GM23338 (cell line): ENCODE measurements at regions not wholly inside any gene's neighbourhood (a gene's known extent, or its start where the extent isn't known, plus 50 kb on each side); places are given as distances from the start of the nearest gene placed in this dataset.

Source experiments
- ATAC-seq: fragments of 200-7000 bp; cut with Tn5 transposase; 3 replicates; pipeline ENCODE4 v1.9.1; 2020
- DNase-seq: peaks from one replicate; pipeline ENCODE4 v3.0.0-alpha.2; 2015; ENCODE audit warnings: low spot score
- H2AFZ ChIP-seq: fragments of 200-600 bp; sonication (generic); 2 replicates; pipeline ENCODE4 v1.8.0; 2016; ENCODE audit warnings: antibody characterized with exemption, mild to moderate bottlenecking, moderate library complexity
- H3F3A ChIP-seq: fragments of 200-600 bp; sonication (generic); replicated peaks from 2 replicates; pipeline ENCODE4 v1.8.0; 2017; ENCODE audit warnings: antibody characterized with exemption, mixed run types, low read depth
- H3K27ac ChIP-seq: fragments of 200-600 bp; sonication (generic); 2 replicates; pipeline ENCODE4 v1.6.1; 2016; ENCODE audit warnings: low read depth
- H3K27me3 ChIP-seq: fragments of 200-600 bp; sonication (generic); 2 replicates; pipeline ENCODE4 v1.8.0; 2016; ENCODE audit warnings: mild to moderate bottlenecking, mixed run types, moderate library complexity; ENCODE audit not compliant: insufficient read depth
- H3K36me3 ChIP-seq: fragments of 200-600 bp; sonication (generic); 2 replicates; pipeline ENCODE4 v1.8.0; 2016; ENCODE audit warnings: mild to moderate bottlenecking; ENCODE audit not compliant: insufficient read depth
- H3K4me1 ChIP-seq: fragments of 200-600 bp; sonication (generic); 2 replicates; pipeline ENCODE4 v1.8.0; 2016; ENCODE audit warnings: mild to moderate bottlenecking, moderate library complexity; ENCODE audit not compliant: insufficient read depth
- H3K4me2 ChIP-seq: fragments of 200-600 bp; sonication (generic); 2 replicates; pipeline ENCODE4 v1.7.1; 2017; ENCODE audit warnings: mixed run types
- H3K4me3 ChIP-seq: fragments of 200-600 bp; sonication (generic); 2 replicates; pipeline ENCODE4 v1.6.1; 2016; ENCODE audit warnings: mixed run types
- H3K79me2 ChIP-seq: fragments of 200-600 bp; sonication (generic); replicated peaks from 2 replicates; pipeline ENCODE4 v1.8.0; 2017; ENCODE audit warnings: mild to moderate bottlenecking; ENCODE audit not compliant: insufficient read depth
- H3K9me2 ChIP-seq: fragments of 200-600 bp; sonication (generic); 2 replicates; pipeline ENCODE4 v1.8.0; 2017; ENCODE audit not compliant: insufficient read depth
- H4K20me1 ChIP-seq: fragments of 200-600 bp; sonication (generic); replicated peaks from 2 replicates; pipeline ENCODE4 v1.8.0; 2017; ENCODE audit warnings: mild to moderate bottlenecking; ENCODE audit not compliant: insufficient read depth
- H3K27ac Mint-ChIP-seq: 2 replicates; pipeline ENCODE4 v1.8.0; 2020; ENCODE audit warnings: inconsistent platforms, mild to moderate bottlenecking, moderate library complexity, mixed read lengths
- H3K27me3 Mint-ChIP-seq: 3 replicates; pipeline ENCODE4 v1.8.0; 2022; ENCODE audit warnings: low read depth, mild to moderate bottlenecking, moderate library complexity, mixed read lengths, inconsistent platforms; ENCODE audit not compliant: insufficient read depth, poor library complexity
- H3K36me3 Mint-ChIP-seq: 3 replicates; pipeline ENCODE4 v1.8.0; 2021; ENCODE audit warnings: low read depth, mild to moderate bottlenecking, inconsistent platforms, moderate library complexity, mixed read lengths
- H3K4me1 Mint-ChIP-seq: 3 replicates; pipeline ENCODE4 v1.8.0; 2020; ENCODE audit warnings: mild to moderate bottlenecking, inconsistent platforms, mixed read lengths
- H3K4me3 Mint-ChIP-seq: 3 replicates; pipeline ENCODE4 v1.8.0; 2021; ENCODE audit warnings: moderate library complexity, mild to moderate bottlenecking, inconsistent platforms, mixed read lengths
- H3K9me3 Mint-ChIP-seq: 3 replicates; pipeline ENCODE4 v1.8.0; 2020; ENCODE audit warnings: moderate library complexity, mild to moderate bottlenecking, inconsistent platforms, mixed read lengths
- CREB1 ChIP-seq: fragments of 250-450 bp; sonication (Bioruptor Pico); IDR thresholded peaks from 2 replicates; pipeline ENCODE4 v1.5.0; 2020; ENCODE audit warnings: low read depth, mild to moderate bottlenecking, moderate library complexity
- CTCF ChIP-seq, 2 experiments: fragments of 200-600 bp in 1 of 2; sonication (generic) in 1 of 2; conservative IDR thresholded peaks; 2 replicates each; pipeline versions ENCODE4 v1.5.1 to v1.6.1; 2016 to 2017; ENCODE audit warnings: antibody characterized with exemption in 2 of 2, low read depth in 2 of 2, mild to moderate bottlenecking in 2 of 2, moderate library complexity in 1 of 2
- ETS1 ChIP-seq: IDR thresholded peaks from 2 replicates; pipeline ENCODE4 v1.6.1; 2016; ENCODE audit warnings: antibody characterized with exemption
- EZH2 ChIP-seq: fragments of 200-600 bp; sonication (generic); IDR thresholded peaks from one replicate; pipeline ENCODE4 v1.8.0; 2017; ENCODE audit warnings: antibody characterized with exemption, mild to moderate bottlenecking, low read depth; ENCODE audit not compliant: unreplicated experiment
- EZH2phosphoT487 ChIP-seq: fragments of 200-600 bp; sonication (generic); IDR thresholded peaks from one replicate; pipeline ENCODE4 v1.8.1; 2018; ENCODE audit warnings: antibody characterized with exemption; ENCODE audit not compliant: unreplicated experiment
- JUNB ChIP-seq: IDR thresholded peaks from one replicate; pipeline ENCODE4 v1.6.1; 2016; ENCODE audit warnings: antibody characterized with exemption; ENCODE audit not compliant: unreplicated experiment
- NANOG ChIP-seq: IDR thresholded peaks from 2 replicates; pipeline ENCODE4 v1.6.1; 2016; ENCODE audit warnings: antibody characterized with exemption, borderline replicate concordance
- POLR2AphosphoS5 ChIP-seq: IDR thresholded peaks from 2 replicates; pipeline ENCODE4 v1.6.1; 2016; ENCODE audit warnings: antibody characterized with exemption, low read depth
- STAT1 ChIP-seq: IDR thresholded peaks from one replicate; pipeline ENCODE4 v1.6.1; 2016; ENCODE audit warnings: antibody characterized with exemption; ENCODE audit not compliant: unreplicated experiment
- ZNF114 ChIP-seq: fragments of 250-450 bp; sonication (Bioruptor Pico); IDR thresholded peaks from 2 replicates; pipeline ENCODE4 v1.5.0; 2020; ENCODE audit warnings: mild to moderate bottlenecking, moderate library complexity
- ZNF331 ChIP-seq: fragments of 250-450 bp; sonication (Bioruptor Pico); IDR thresholded peaks from 2 replicates; pipeline ENCODE4 v1.5.0; 2020; ENCODE audit warnings: low read depth, mild to moderate bottlenecking, moderate library complexity
- TF ChIP-seq, protein P1 (sequence below): fragments of 250-450 bp; sonication (Bioruptor Pico); IDR thresholded peaks from 2 replicates; pipeline ENCODE4 v1.5.0; 2020; ENCODE audit warnings: mild to moderate bottlenecking, moderate library complexity
- TF ChIP-seq, protein P2 (sequence below): IDR thresholded peaks from one replicate; pipeline ENCODE4 v1.6.1; 2018; ENCODE audit warnings: antibody characterized with exemption; ENCODE audit not compliant: unreplicated experiment

- TF ChIP-seq ZNF114 (CRISPR knock-in tag) (no peak), NANOG (no peak), EZH2phosphoT487 (no peak), ETS1 (no peak), EZH2 (no peak), CTCF (conservative IDR thresholded peaks at IDR 0.05; ENCODE audit: low read depth in 2 of 2) (no peak), POLR2AphosphoS5 (no peak), STAT1 (no peak), JUNB (no peak), ZNF331 (CRISPR knock-in tag) (no peak), CREB1 (CRISPR knock-in tag) (no peak)
- TF ChIP-seq, protein P1, sequence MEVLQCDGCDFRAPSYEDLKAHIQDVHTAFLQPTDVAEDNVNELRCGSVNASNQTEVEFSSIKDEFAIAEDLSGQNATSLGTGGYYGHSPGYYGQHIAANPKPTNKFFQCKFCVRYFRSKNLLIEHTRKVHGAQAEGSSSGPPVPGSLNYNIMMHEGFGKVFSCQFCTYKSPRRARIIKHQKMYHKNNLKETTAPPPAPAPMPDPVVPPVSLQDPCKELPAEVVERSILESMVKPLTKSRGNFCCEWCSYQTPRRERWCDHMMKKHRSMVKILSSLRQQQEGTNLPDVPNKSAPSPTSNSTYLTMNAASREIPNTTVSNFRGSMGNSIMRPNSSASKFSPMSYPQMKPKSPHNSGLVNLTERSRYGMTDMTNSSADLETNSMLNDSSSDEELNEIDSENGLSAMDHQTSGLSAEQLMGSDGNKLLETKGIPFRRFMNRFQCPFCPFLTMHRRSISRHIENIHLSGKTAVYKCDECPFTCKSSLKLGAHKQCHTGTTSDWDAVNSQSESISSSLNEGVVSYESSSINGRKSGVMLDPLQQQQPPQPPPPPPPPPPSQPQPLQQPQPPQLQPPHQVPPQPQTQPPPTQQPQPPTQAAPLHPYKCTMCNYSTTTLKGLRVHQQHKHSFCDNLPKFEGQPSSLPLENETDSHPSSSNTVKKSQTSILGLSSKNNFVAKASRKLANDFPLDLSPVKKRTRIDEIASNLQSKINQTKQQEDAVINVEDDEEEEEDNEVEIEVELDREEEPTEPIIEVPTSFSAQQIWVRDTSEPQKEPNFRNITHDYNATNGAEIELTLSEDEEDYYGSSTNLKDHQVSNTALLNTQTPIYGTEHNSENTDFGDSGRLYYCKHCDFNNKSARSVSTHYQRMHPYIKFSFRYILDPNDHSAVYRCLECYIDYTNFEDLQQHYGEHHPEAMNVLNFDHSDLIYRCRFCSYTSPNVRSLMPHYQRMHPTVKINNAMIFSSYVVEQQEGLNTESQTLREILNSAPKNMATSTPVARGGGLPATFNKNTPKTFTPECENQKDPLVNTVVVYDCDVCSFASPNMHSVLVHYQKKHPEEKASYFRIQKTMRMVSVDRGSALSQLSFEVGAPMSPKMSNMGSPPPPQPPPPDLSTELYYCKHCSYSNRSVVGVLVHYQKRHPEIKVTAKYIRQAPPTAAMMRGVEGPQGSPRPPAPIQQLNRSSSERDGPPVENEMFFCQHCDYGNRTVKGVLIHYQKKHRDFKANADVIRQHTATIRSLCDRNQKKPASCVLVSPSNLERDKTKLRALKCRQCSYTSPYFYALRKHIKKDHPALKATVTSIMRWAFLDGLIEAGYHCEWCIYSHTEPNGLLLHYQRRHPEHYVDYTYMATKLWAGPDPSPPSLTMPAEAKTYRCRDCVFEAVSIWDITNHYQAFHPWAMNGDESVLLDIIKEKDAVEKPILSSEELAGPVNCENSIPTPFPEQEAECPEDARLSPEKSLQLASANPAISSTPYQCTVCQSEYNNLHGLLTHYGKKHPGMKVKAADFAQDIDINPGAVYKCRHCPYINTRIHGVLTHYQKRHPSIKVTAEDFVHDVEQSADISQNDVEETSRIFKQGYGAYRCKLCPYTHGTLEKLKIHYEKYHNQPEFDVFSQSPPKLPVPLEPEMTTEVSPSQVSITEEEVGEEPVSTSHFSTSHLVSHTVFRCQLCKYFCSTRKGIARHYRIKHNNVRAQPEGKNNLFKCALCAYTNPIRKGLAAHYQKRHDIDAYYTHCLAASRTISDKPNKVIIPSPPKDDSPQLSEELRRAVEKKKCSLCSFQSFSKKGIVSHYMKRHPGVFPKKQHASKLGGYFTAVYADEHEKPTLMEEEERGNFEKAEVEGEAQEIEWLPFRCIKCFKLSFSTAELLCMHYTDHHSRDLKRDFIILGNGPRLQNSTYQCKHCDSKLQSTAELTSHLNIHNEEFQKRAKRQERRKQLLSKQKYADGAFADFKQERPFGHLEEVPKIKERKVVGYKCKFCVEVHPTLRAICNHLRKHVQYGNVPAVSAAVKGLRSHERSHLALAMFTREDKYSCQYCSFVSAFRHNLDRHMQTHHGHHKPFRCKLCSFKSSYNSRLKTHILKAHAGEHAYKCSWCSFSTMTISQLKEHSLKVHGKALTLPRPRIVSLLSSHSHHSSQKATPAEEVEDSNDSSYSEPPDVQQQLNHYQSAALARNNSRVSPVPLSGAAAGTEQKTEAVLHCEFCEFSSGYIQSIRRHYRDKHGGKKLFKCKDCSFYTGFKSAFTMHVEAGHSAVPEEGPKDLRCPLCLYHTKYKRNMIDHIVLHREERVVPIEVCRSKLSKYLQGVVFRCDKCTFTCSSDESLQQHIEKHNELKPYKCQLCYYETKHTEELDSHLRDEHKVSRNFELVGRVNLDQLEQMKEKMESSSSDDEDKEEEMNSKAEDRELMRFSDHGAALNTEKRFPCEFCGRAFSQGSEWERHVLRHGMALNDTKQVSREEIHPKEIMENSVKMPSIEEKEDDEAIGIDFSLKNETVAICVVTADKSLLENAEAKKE (CRISPR knock-in tag), result no peak
- TF ChIP-seq, protein P2, sequence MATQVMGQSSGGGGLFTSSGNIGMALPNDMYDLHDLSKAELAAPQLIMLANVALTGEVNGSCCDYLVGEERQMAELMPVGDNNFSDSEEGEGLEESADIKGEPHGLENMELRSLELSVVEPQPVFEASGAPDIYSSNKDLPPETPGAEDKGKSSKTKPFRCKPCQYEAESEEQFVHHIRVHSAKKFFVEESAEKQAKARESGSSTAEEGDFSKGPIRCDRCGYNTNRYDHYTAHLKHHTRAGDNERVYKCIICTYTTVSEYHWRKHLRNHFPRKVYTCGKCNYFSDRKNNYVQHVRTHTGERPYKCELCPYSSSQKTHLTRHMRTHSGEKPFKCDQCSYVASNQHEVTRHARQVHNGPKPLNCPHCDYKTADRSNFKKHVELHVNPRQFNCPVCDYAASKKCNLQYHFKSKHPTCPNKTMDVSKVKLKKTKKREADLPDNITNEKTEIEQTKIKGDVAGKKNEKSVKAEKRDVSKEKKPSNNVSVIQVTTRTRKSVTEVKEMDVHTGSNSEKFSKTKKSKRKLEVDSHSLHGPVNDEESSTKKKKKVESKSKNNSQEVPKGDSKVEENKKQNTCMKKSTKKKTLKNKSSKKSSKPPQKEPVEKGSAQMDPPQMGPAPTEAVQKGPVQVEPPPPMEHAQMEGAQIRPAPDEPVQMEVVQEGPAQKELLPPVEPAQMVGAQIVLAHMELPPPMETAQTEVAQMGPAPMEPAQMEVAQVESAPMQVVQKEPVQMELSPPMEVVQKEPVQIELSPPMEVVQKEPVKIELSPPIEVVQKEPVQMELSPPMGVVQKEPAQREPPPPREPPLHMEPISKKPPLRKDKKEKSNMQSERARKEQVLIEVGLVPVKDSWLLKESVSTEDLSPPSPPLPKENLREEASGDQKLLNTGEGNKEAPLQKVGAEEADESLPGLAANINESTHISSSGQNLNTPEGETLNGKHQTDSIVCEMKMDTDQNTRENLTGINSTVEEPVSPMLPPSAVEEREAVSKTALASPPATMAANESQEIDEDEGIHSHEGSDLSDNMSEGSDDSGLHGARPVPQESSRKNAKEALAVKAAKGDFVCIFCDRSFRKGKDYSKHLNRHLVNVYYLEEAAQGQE, result no peak
- H3K4me3 Mint-ChIP-seq, result no peak overlapping the region
- H4K20me1 ChIP-seq, result no peaks in the 10 kb centered on the region
Measured at GRCh38 chr20:60483371-60483770, 525.1 kb downstream of the CDH26 start.

More at GRCh38 chr20:60483371-60483770, 525.1 kb downstream of the CDH26 start:
- no peak overlapping the region for H3K27ac ChIP-seq
- no peak overlapping the region for H3K4me3 ChIP-seq
- no peak overlapping the region for H2AFZ ChIP-seq
- H3K36me3 Mint-ChIP-seq, result no peaks in the 10 kb centered on the region
- no peaks in the 10 kb centered on the region for H3K9me2 ChIP-seq
- no peak overlapping the region for H3K4me2 ChIP-seq
- no peaks in the 10 kb centered on the region for H3K27me3 ChIP-seq
- H3K79me2 ChIP-seq, result no peaks in the 10 kb centered on the region
- H3K27ac Mint-ChIP-seq, result no peak overlapping the region
- no peaks in the 10 kb centered on the region for H3F3A ChIP-seq
- no peak for ATAC-seq
- no peak for DNase-seq
- H3K36me3 ChIP-seq, result no peaks in the 10 kb centered on the region; the same call in 1 of the 2 replicates
- H3K4me1 ChIP-seq, result no peaks in the 10 kb centered on the region
- H3K27me3 Mint-ChIP-seq, result peaks cover 22% of the 10 kb centered on the region
- H3K4me1 Mint-ChIP-seq, result peaks cover 22% of the 10 kb centered on the region
- no peaks in the 10 kb centered on the region; the same call in 2 of the 3 replicates for H3K9me3 Mint-ChIP-seq
